GM06990 (cell line): ENCODE measurements at regions not wholly inside any gene's neighbourhood (a gene's known extent, or its start where the extent isn't known, plus 50 kb on each side); places are given as distances from the start of the nearest gene placed in this dataset.
"Not testable (repeated sequence)": the region's sequence is repeated elsewhere in the genome, so short reads cannot be mapped to it uniquely, and the experiment has no call there.

Source experiments
- DNase-seq: peaks from one replicate; pipeline ENCODE4 v3.0.0-alpha.2; 2011; ENCODE audit not compliant: insufficient read length; ENCODE audit errors: extremely low read depth
- H3K27me3 ChIP-seq: replicated peaks from 2 replicates; pipeline ENCODE4 v1.6.0; 2011; ENCODE audit warnings: low read length; ENCODE audit not compliant: control insufficient read depth, insufficient read depth
- H3K36me3 ChIP-seq: 2 replicates; pipeline ENCODE4 v1.5.1; 2011; ENCODE audit warnings: low read length; ENCODE audit not compliant: control insufficient read depth, insufficient read depth
- H3K4me3 ChIP-seq: replicated peaks from 2 replicates; pipeline ENCODE4 v1.5.1; 2011; ENCODE audit warnings: low read depth, mild to moderate bottlenecking, control low read depth, low read length
- CTCF ChIP-seq: IDR thresholded peaks from 2 replicates; pipeline ENCODE4 v1.5.1; 2011; ENCODE audit warnings: low read length, control low read depth, mild to moderate bottlenecking, inconsistent platforms; ENCODE audit not compliant: insufficient read depth, poor library complexity, severe bottlenecking

GRCh38 chr14:30020271-30020670 is 92.6 kb upstream of the PRKD1 start:
- no peak overlapping the region for H3K4me3 ChIP-seq
- no peak for TF ChIP-seq CTCF

GRCh38 chr14:30020687-30021086 is 93.0 kb upstream of the PRKD1 start:
- Histone ChIP-seq H3K36me3 (no peaks in the 10 kb centered on the region), H3K4me3 (no peak overlapping the region), H3K27me3 (no peaks in the 10 kb centered on the region)
- no peak for DNase-seq
- no peak for TF ChIP-seq CTCF

More at GRCh38 chr14:30020271-30020670, 92.6 kb upstream of the PRKD1 start:
- H3K36me3 ChIP-seq: no peaks in the 10 kb centered on the region
- no peaks in the 10 kb centered on the region for H3K27me3 ChIP-seq
- DNase-seq: no peak

GRCh38 chr14:30023350-30023749 is 95.7 kb upstream of the PRKD1 start:
- H3K4me3 ChIP-seq, DNase-seq, H3K36me3 ChIP-seq, H3K27me3 ChIP-seq: not testable (repeated sequence)

- H3K4me3 ChIP-seq: no peak overlapping the region
- TF ChIP-seq CTCF: no peak
- H3K27me3 ChIP-seq: no peaks in the 10 kb centered on the region
- no peaks in the 10 kb centered on the region for H3K36me3 ChIP-seq
- no peak for DNase-seq
Measured at GRCh38 chr14:30034152-30034551, 106.5 kb upstream of the PRKD1 start.

- no peak for DNase-seq
- Histone ChIP-seq H3K4me3 (no peak overlapping the region), H3K27me3 (no peaks in the 10 kb centered on the region), H3K36me3 (no peaks in the 10 kb centered on the region)
- TF ChIP-seq CTCF: no peak
Measured at GRCh38 chr14:30035361-30035760, 107.7 kb upstream of the PRKD1 start.

- Histone ChIP-seq H3K4me3 (no peak overlapping the region), H3K36me3 (no peaks in the 10 kb centered on the region), H3K27me3 (no peaks in the 10 kb centered on the region)
- DNase-seq: no peak
- TF ChIP-seq CTCF: no peak
Measured at GRCh38 chr14:30045720-30046119, 118.1 kb upstream of the PRKD1 start.
